ENCODE measurements at regions not wholly inside any gene's neighbourhood (a gene's known extent, or its start where the extent isn't known, plus 50 kb on each side); places are given as distances from the start of the nearest gene placed in this dataset.

DNA sequence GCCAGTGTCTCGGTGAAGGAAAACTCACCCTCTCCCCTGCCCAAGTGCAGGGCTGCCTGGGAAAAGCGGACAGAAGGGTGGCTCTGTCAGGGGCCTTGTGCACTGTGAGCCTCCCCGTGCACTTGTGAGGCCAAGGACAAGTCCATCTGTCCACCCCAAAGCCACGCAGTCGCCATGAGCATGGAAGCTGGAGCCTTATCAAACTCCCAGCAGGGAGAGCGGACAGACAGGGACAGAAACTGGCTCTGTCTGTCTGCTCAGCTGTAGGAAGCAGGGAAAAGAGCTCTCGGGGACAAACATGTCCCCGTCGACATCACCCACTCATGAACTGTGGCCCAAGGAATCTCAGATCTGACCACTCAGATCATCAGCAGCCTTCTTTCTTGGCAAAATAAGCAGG is 1385.4 kb downstream of the TBC1D22A start:
- H3K9me3 Mint-ChIP-seq = no peaks in the 10 kb centered on the region
- no peaks in the 10 kb centered on the region for H3K36me3 Mint-ChIP-seq (ENCODE audit: low read depth)
- no peak overlapping the region for H3K4me3 Mint-ChIP-seq
- TF ChIP-seq, protein P1, sequence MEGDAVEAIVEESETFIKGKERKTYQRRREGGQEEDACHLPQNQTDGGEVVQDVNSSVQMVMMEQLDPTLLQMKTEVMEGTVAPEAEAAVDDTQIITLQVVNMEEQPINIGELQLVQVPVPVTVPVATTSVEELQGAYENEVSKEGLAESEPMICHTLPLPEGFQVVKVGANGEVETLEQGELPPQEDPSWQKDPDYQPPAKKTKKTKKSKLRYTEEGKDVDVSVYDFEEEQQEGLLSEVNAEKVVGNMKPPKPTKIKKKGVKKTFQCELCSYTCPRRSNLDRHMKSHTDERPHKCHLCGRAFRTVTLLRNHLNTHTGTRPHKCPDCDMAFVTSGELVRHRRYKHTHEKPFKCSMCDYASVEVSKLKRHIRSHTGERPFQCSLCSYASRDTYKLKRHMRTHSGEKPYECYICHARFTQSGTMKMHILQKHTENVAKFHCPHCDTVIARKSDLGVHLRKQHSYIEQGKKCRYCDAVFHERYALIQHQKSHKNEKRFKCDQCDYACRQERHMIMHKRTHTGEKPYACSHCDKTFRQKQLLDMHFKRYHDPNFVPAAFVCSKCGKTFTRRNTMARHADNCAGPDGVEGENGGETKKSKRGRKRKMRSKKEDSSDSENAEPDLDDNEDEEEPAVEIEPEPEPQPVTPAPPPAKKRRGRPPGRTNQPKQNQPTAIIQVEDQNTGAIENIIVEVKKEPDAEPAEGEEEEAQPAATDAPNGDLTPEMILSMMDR (IDR thresholded peaks at IDR 0.05; ENCODE audit: unreplicated experiment in 3 of 3) = no peak
- H3K4me1 Mint-ChIP-seq = no peaks in the 10 kb centered on the region
- H3K27me3 Mint-ChIP-seq (ENCODE audit: low read depth) = peaks cover 37% of the 10 kb centered on the region
- H3K27ac Mint-ChIP-seq = no peak overlapping the region

DNA sequence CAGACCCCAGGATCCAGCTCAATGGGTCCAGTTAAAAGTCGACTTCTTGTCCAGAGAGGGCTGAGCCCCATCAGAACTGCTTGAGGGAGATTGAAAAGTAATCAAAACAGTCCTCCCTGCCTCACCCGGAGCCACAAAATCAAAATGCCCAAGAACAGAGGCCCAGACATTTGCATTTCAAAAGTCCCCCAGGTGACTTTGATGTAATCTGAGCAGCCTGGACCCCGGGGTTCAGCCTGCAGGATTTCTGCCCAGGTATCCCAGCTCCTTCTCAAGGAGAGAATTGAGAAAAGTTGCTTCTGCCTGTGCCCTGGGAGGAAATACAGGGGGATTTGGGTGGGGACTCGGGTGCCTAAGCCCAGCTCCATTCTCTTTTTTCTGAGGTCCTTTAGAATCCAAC is 1385.0 kb downstream of the TBC1D22A start:
- H3K9me3 Mint-ChIP-seq = no peaks in the 10 kb centered on the region
- no peak overlapping the region for H3K4me3 Mint-ChIP-seq
- TF ChIP-seq, protein P1 (IDR thresholded peaks at IDR 0.05; ENCODE audit: unreplicated experiment in 3 of 3) = no peak
- H3K27ac Mint-ChIP-seq = no peak overlapping the region
- no peaks in the 10 kb centered on the region for H3K4me1 Mint-ChIP-seq
- H3K27me3 Mint-ChIP-seq (ENCODE audit: low read depth) = peaks cover 37% of the 10 kb centered on the region
- H3K36me3 Mint-ChIP-seq (ENCODE audit: low read depth) = no peaks in the 10 kb centered on the region

DNA sequence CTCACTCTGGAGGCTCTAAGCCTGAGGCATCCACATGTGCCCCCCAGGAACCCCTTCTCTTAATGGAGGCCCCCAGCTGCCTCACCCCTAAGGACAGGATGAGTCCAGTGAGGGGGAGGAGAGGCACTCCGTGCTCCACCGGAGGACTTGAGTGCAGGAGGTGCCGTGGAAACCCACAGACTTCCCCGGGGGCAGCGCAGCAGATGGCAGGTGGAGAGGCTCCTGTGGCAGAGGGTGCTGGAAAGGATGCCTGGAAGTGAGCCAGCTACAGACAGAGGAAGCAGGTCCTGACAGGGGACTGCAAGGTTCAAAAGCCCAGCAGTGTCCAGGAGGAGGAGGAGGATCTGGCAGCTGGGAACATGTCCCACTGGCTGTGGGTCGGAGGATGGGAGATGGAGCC is 1384.0 kb downstream of the TBC1D22A start:
- Mint-ChIP-seq H3K27me3 (ENCODE audit: low read depth) (peaks cover 42% of the 10 kb centered on the region), H3K9me3 (no peaks in the 10 kb centered on the region), H3K27ac (no peak overlapping the region), H3K4me1 (no peaks in the 10 kb centered on the region), H3K4me3 (no peak overlapping the region), H3K36me3 (ENCODE audit: low read depth) (no peaks in the 10 kb centered on the region)
- TF ChIP-seq, protein P1 (IDR thresholded peaks at IDR 0.05; ENCODE audit: unreplicated experiment in 3 of 3) = no peak

DNA sequence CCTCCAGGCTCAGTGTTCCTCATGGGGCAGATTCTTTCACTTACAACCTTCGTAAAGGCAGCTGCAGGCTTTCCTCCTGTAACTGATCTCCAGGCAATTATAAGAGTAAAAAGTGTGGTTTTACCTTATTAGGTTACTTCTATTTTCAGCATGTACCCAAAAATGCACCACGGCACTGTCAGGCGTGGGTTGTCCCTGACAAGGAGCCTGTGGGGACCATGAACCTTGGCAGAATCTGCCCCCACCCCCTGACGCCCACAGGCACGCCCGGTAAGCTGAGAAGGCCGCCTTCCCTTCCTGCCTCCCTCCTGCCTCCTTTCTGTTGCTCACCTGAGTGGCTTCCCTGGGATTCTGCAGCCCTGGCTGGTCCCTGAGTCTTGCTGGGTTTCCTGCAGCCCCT is 1383.3 kb downstream of the TBC1D22A start:
- Mint-ChIP-seq H3K36me3 (ENCODE audit: low read depth) (no peaks in the 10 kb centered on the region), H3K4me1 (no peaks in the 10 kb centered on the region), H3K27me3 (ENCODE audit: low read depth) (peaks cover 42% of the 10 kb centered on the region), H3K27ac (no peak overlapping the region), H3K4me3 (no peak overlapping the region), H3K9me3 (no peaks in the 10 kb centered on the region)
- TF ChIP-seq, protein P1 (IDR thresholded peaks at IDR 0.05; ENCODE audit: unreplicated experiment in 3 of 3) = no peak

DNA sequence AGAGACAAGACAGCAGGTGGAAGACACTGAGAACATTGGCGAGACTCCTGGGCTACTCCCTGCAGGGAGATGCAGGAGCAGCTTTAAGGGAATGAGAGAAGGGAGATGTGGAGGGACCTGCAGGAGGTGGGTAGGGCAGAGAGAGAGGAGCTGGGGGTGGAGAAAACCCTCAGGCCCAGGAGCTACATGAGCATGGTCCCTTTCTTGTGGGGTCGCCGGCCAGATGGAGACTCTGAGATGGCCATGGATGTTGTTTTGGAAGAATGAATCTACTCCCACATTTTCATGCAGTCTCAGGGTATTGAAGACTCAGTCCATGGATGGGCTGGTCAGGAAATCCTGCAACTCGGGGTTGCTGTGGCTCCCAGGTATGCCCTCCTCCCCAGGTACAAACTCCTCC is 1381.9 kb downstream of the TBC1D22A start:
- no peak overlapping the region for H3K27ac Mint-ChIP-seq
- no peaks in the 10 kb centered on the region for H3K4me1 Mint-ChIP-seq
- no peak overlapping the region for H3K4me3 Mint-ChIP-seq
- TF ChIP-seq, protein P1 (IDR thresholded peaks at IDR 0.05; ENCODE audit: unreplicated experiment in 3 of 3) = no peak
- no peaks in the 10 kb centered on the region for H3K36me3 Mint-ChIP-seq (ENCODE audit: low read depth)
- H3K27me3 Mint-ChIP-seq (ENCODE audit: low read depth) = peaks cover 44% of the 10 kb centered on the region
- no peaks in the 10 kb centered on the region for H3K9me3 Mint-ChIP-seq

DNA sequence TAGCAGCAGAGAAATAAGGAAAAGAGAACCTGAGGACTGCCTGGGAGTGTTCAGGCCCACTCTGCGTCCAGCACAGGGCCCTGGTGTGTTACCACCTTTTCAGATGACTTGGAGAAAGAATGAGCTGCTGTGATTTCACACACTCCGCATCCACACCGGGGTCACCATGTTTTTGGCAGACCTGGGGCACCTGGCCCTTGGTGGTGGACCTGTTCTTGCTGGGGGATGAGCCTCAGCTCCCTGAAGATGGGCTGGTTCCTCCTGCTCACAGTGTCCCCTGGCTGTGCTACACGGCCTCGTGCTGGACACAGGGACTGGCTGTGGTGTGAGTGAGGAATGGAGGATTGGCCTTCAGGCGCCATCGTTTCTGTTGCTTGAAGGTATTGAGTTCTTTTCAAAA is 1381.4 kb downstream of the TBC1D22A start:
- no peak overlapping the region for H3K4me3 Mint-ChIP-seq
- H3K9me3 Mint-ChIP-seq = no peaks in the 10 kb centered on the region
- TF ChIP-seq, protein P1 (IDR thresholded peaks at IDR 0.05; ENCODE audit: unreplicated experiment in 3 of 3) = no peak
- H3K36me3 Mint-ChIP-seq (ENCODE audit: low read depth) = no peaks in the 10 kb centered on the region
- H3K27ac Mint-ChIP-seq = no peak overlapping the region
- peaks cover 42% of the 10 kb centered on the region for H3K27me3 Mint-ChIP-seq (ENCODE audit: low read depth)
- H3K4me1 Mint-ChIP-seq = no peaks in the 10 kb centered on the region

Measured in nephron (organoid).